B cell (primary cell): ENCODE measurements at regions not wholly inside any gene's neighbourhood (a gene's known extent, or its start where the extent isn't known, plus 50 kb on each side); places are given as distances from the start of the nearest gene placed in this dataset.

Experiments used
- ATAC-seq: fragments of 200-7000 bp; cut with Tn5 transposase; one replicate; pipeline ENCODE4 v1.10.0; 2021; ENCODE audit warnings: low read depth, mild to moderate bottlenecking, moderate number of reproducible peaks, moderate library complexity
- CTCF ChIA-PET: fragments of 350-600 bp; sonication (Branson Sonifier 250); formaldehyde crosslinking; loops from one replicate; lab custom pipeline; 2021; ENCODE audit warnings: antibody characterized with exemption, inconsistent platforms; lab: Charles Lee
- POLR2A ChIA-PET: fragments of 350-600 bp; sonication (Branson Sonifier 250); formaldehyde crosslinking; loops from one replicate; lab custom pipeline; 2021; ENCODE audit warnings: antibody characterized with exemption; lab: Charles Lee
- DNase-seq: peaks from one replicate; pipeline ENCODE4 v3.0.0; 2013
- H2AFZ ChIP-seq: 2 replicates; pipeline ENCODE4 v1.6.1; 2012; ENCODE audit warnings: mild to moderate bottlenecking, low read depth, low read length; ENCODE audit not compliant: insufficient read depth, poor library complexity, severe bottlenecking
- H3K27ac ChIP-seq, 2 donors: 1 replicate in 1 of 2; 2 replicates in 1 of 2; pipeline ENCODE4 v1.5.1; 2012 to 2013; ENCODE audit warnings: low read length in 2 of 2, mild to moderate bottlenecking in 2 of 2, moderate library complexity in 1 of 2
- H3K27me3 ChIP-seq, 4 experiments: fragments of 200-600 bp in 1 of 4; sonication (generic) in 1 of 4; replicated peaks in 1 of 4; 1 replicate in 2 of 4; 2 replicates in 2 of 4; pipeline versions ENCODE4 v1.6.1 to v1.7.0; 2013 to 2016; ENCODE audit warnings: low read length in 3 of 4, mild to moderate bottlenecking in 2 of 4, mixed read lengths in 1 of 4, moderate library complexity in 1 of 4; ENCODE audit not compliant: insufficient read depth in 4 of 4, control insufficient read depth in 3 of 4; ENCODE audit errors: control extremely low read depth in 1 of 4
- H3K36me3 ChIP-seq, 2 experiments: replicated peaks in 1 of 2; 1 replicate in 1 of 2; 2 replicates in 1 of 2; pipeline versions ENCODE4 v1.6.1 to v1.7.1; 2013; ENCODE audit warnings: low read length in 1 of 2; ENCODE audit not compliant: insufficient read depth in 2 of 2, control insufficient read depth in 1 of 2; ENCODE audit errors: control extremely low read depth in 1 of 2, extremely low read depth in 1 of 2
- H3K4me1 ChIP-seq, 2 donors: fragments of 200-600 bp in 1 of 2; sonication (generic) in 1 of 2; 1 replicate in 1 of 2; 2 replicates in 1 of 2; pipeline versions ENCODE4 v1.5.1 to v1.6.1; 2013 to 2017; ENCODE audit warnings: low read length in 2 of 2; ENCODE audit not compliant: control insufficient read depth in 2 of 2, insufficient read depth in 2 of 2
- H3K4me2 ChIP-seq: replicated peaks from 2 replicates; pipeline ENCODE3; 2012; ENCODE audit warnings: mild to moderate bottlenecking, low read depth, low read length; ENCODE audit not compliant: poor library complexity, severe bottlenecking
- H3K4me3 ChIP-seq, 5 experiments: fragments of 200-600 bp in 1 of 5; sonication (generic) in 1 of 5; 1 replicate in 3 of 5; 2 replicates in 2 of 5; pipeline versions ENCODE4 v1.5.1 to v1.7.0; 2011 to 2016; ENCODE audit warnings: low read length in 4 of 5, mild to moderate bottlenecking in 4 of 5, low read depth in 2 of 5, control low read depth in 1 of 5, moderate library complexity in 1 of 5; ENCODE audit not compliant: insufficient read depth in 1 of 5; ENCODE audit errors: control extremely low read depth in 1 of 5, extremely low read depth in 1 of 5
- H3K79me2 ChIP-seq: fragments of 200-600 bp; sonication (generic); one replicate; pipeline ENCODE4 v1.6.0; 2016; ENCODE audit warnings: low read length; ENCODE audit not compliant: control insufficient read depth, insufficient read depth
- H3K9ac ChIP-seq: fragments of 200-600 bp; sonication (generic); 2 replicates; pipeline ENCODE4 v1.6.1; 2017; ENCODE audit warnings: mild to moderate bottlenecking, low read length, moderate library complexity
- H3K9me3 ChIP-seq, 3 donors: one replicate each; pipeline versions ENCODE4 v1.6.1 to v1.7.1; 2013; ENCODE audit warnings: low read length in 2 of 3; ENCODE audit not compliant: control insufficient read depth in 2 of 3, insufficient read depth in 1 of 3; ENCODE audit errors: control extremely low read depth in 1 of 3
- H4K20me1 ChIP-seq: 2 replicates; pipeline ENCODE4 v1.6.0; 2012; ENCODE audit warnings: mild to moderate bottlenecking, low read length; ENCODE audit not compliant: insufficient read depth, control insufficient read depth, poor library complexity, severe bottlenecking
- H3K27ac Mint-ChIP-seq: one replicate; pipeline ENCODE4 v1.8.0; 2021; ENCODE audit warnings: mixed read lengths
- H3K27me3 Mint-ChIP-seq: one replicate; pipeline ENCODE4 v1.8.0; 2021; ENCODE audit warnings: mixed read lengths
- H3K4me1 Mint-ChIP-seq: one replicate; pipeline ENCODE4 v1.8.0; 2021; ENCODE audit warnings: mixed read lengths
- H3K4me3 Mint-ChIP-seq: one replicate; pipeline ENCODE4 v1.8.0; 2021; ENCODE audit warnings: mixed read lengths
- H3K9me3 Mint-ChIP-seq: one replicate; pipeline ENCODE4 v1.8.0; 2022; ENCODE audit warnings: mixed read lengths; ENCODE audit not compliant: insufficient read depth
- EZH2 ChIP-seq: IDR thresholded peaks from 2 replicates; pipeline ENCODE4 v1.6.1; 2012; ENCODE audit warnings: borderline replicate concordance, low read depth, mild to moderate bottlenecking, moderate library complexity, low read length; ENCODE audit not compliant: insufficient read depth, poor library complexity, severe bottlenecking
- WGBS: methylation state at CpG from one replicate; pipeline ENCODE4 v1.1.5; 2013; ENCODE audit warnings: missing lambda C conversion rate; ENCODE audit not compliant: insufficient coverage; 5-methylcytosine and 5-hydroxymethylcytosine counted together
- intact Hi-C: fragments of 100-400 bp; cut with micrococcal nuclease; formaldehyde crosslinking; loops from one replicate; pipeline ENCODE4 v1.10.0; 2022
- TF ChIP-seq, protein P1 (sequence below): fragments of 200-600 bp; IDR thresholded peaks from one replicate; pipeline ENCODE4 v1.8.0; 2022; ENCODE audit warnings: antibody characterized with exemption, mild to moderate bottlenecking

GRCh38 chrX:35432056-35432455 lies 366.1 kb upstream of the MAGEB16 start:
- no peaks in the 10 kb centered on the region for H3K4me1 ChIP-seq
- no peak overlapping the region for H3K4me3 ChIP-seq
- no peaks in the 10 kb centered on the region for H3K9me3 ChIP-seq
- intact Hi-C loops: no loop called here
- no peaks in the 10 kb centered on the region for H4K20me1 ChIP-seq
- ATAC-seq (no peak), DNase-seq (no peak)
- H3K27me3 ChIP-seq: no peaks in the 10 kb centered on the region
- no peaks in the 10 kb centered on the region for H3K79me2 ChIP-seq
- no peak overlapping the region for H3K4me2 ChIP-seq
- no peaks in the 10 kb centered on the region for H3K4me1 Mint-ChIP-seq
- TF ChIP-seq, protein P1, sequence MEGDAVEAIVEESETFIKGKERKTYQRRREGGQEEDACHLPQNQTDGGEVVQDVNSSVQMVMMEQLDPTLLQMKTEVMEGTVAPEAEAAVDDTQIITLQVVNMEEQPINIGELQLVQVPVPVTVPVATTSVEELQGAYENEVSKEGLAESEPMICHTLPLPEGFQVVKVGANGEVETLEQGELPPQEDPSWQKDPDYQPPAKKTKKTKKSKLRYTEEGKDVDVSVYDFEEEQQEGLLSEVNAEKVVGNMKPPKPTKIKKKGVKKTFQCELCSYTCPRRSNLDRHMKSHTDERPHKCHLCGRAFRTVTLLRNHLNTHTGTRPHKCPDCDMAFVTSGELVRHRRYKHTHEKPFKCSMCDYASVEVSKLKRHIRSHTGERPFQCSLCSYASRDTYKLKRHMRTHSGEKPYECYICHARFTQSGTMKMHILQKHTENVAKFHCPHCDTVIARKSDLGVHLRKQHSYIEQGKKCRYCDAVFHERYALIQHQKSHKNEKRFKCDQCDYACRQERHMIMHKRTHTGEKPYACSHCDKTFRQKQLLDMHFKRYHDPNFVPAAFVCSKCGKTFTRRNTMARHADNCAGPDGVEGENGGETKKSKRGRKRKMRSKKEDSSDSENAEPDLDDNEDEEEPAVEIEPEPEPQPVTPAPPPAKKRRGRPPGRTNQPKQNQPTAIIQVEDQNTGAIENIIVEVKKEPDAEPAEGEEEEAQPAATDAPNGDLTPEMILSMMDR: no peak
- TF ChIP-seq EZH2: no peak
- H3K9me3 Mint-ChIP-seq: peaks cover 2% of the 10 kb centered on the region
- H3K27ac Mint-ChIP-seq: no peak overlapping the region
- no peak overlapping the region for H2AFZ ChIP-seq
- no peak overlapping the region for H3K27ac ChIP-seq
- WGBS: no CpG with 5 or more reads among the region's 2 CpGs
- H3K4me3 Mint-ChIP-seq: no peak overlapping the region
- POLR2A ChIA-PET: no interaction called here
- CTCF ChIA-PET: no interaction called here
- H3K36me3 ChIP-seq: no peaks in the 10 kb centered on the region
- no peaks in the 10 kb centered on the region for H3K27me3 Mint-ChIP-seq
- H3K9ac ChIP-seq: no peak overlapping the region

- no peak for ATAC-seq
- Mint-ChIP-seq H3K27me3 (no peaks in the 10 kb centered on the region), H3K4me3 (no peak overlapping the region), H3K27ac (no peak overlapping the region), H3K9me3 (peaks cover 2% of the 10 kb centered on the region), H3K4me1 (no peaks in the 10 kb centered on the region)
- no peaks in the 10 kb centered on the region for H3K9me3 ChIP-seq
- TF ChIP-seq, protein P1: no peak
- no peak for TF ChIP-seq EZH2
- no peaks in the 10 kb centered on the region for H3K27me3 ChIP-seq
- intact Hi-C loops: no loop called here
- no peaks in the 10 kb centered on the region for H3K4me1 ChIP-seq
- no peak overlapping the region for H3K27ac ChIP-seq
- H3K36me3 ChIP-seq: no peaks in the 10 kb centered on the region
- no peak overlapping the region for H3K4me3 ChIP-seq
- H3K79me2 ChIP-seq: no peaks in the 10 kb centered on the region
- no peak overlapping the region for H3K9ac ChIP-seq
- no peak overlapping the region for H3K4me2 ChIP-seq
- no peak overlapping the region for H2AFZ ChIP-seq
- no peak for DNase-seq
- ChIA-PET POLR2A (no interaction called here), CTCF (no interaction called here)
- no peaks in the 10 kb centered on the region for H4K20me1 ChIP-seq
- WGBS: no CpG with 5 or more reads among the region's 3 CpGs
Observed at GRCh38 chrX:35439034-35439660, 359.0 kb upstream of the MAGEB16 start.
